ENCODE measurements at regions not wholly inside any gene's neighbourhood (a gene's known extent, or its start where the extent isn't known, plus 50 kb on each side); places are given as distances from the start of the nearest gene placed in this dataset.

DNA sequence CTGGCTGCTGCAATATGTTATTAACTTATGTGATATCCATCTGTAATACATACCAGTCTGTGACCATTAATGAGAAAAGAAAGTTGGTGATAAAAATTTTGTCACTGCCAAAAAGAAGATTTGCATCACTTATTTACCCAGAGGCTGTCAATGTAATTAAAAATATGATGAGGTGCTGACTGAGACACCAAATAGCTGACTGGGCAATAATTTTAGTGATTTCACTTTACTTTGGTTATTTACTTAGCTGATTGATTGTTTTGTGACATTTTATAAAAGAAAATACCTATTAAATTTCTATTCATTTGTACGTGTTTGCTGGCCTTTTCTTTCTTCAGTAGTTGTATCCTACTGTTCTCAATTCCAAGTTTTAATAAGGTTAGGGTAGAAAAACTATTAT, 139.2 kb downstream of the HLX start:
- no peaks in the 10 kb centered on the region for H3K4me1 Mint-ChIP-seq (ENCODE audit: unreplicated experiment)
- no peaks in the 10 kb centered on the region for H3K9me3 Mint-ChIP-seq
- H3K36me3 Mint-ChIP-seq: no peaks in the 10 kb centered on the region
- no peak overlapping the region for H3K27ac Mint-ChIP-seq
- TF ChIP-seq, protein P1, sequence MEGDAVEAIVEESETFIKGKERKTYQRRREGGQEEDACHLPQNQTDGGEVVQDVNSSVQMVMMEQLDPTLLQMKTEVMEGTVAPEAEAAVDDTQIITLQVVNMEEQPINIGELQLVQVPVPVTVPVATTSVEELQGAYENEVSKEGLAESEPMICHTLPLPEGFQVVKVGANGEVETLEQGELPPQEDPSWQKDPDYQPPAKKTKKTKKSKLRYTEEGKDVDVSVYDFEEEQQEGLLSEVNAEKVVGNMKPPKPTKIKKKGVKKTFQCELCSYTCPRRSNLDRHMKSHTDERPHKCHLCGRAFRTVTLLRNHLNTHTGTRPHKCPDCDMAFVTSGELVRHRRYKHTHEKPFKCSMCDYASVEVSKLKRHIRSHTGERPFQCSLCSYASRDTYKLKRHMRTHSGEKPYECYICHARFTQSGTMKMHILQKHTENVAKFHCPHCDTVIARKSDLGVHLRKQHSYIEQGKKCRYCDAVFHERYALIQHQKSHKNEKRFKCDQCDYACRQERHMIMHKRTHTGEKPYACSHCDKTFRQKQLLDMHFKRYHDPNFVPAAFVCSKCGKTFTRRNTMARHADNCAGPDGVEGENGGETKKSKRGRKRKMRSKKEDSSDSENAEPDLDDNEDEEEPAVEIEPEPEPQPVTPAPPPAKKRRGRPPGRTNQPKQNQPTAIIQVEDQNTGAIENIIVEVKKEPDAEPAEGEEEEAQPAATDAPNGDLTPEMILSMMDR (conservative IDR thresholded peaks at IDR 0.05): no peak
- no peak overlapping the region for H3K4me3 Mint-ChIP-seq
- H3K27me3 Mint-ChIP-seq: peaks cover 31% of the 10 kb centered on the region
- DNase-seq (ENCODE audit: extremely low spot score, unreplicated experiment): no peak

DNA sequence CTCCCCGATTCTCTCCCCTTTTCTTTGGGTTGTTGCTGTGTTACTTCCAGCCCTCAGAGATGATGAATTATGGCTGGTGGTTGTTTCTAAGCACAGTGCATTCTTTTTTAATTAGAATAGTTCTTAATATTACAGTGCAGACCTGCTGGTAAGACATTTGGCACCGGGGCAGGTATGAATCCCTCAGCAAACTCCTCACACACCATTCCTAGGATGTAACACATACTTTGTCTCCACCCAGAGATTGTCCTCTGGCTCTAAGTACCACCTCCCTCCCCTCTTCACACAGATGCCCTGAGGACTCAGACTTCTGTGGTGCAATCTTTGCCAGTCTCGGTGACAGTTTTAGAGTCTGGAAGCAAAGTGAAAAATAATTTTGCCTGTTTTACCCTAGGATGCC, 143.1 kb downstream of the HLX start:
- Mint-ChIP-seq H3K9me3 (no peaks in the 10 kb centered on the region), H3K27me3 (peaks cover 25% of the 10 kb centered on the region), H3K4me3 (no peak overlapping the region), H3K36me3 (no peaks in the 10 kb centered on the region), H3K4me1 (ENCODE audit: unreplicated experiment) (no peaks in the 10 kb centered on the region), H3K27ac (no peak overlapping the region)
- DNase-seq (ENCODE audit: extremely low spot score, unreplicated experiment): no peak
- TF ChIP-seq, protein P1 (conservative IDR thresholded peaks at IDR 0.05): no peak

DNA sequence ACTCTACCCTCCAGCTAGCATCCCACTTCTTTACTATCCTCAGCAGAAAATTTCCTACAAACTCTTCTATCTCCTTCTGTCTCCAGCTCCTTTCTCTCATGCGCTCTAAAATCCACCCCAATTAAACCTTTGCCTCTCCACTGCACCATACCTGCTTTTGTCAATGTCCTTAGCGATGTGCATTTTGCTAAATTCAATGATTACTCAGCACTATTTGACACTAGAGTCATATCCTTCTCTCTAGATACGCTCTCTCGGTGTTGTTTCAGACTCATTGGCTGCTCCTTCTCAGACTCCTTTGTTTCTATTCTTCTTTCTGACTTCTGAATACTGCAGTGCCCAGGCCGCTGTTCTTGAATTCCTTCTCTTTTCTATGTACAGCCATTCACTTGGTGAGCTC, 144.2 kb downstream of the HLX start:
- Mint-ChIP-seq H3K9me3 (no peaks in the 10 kb centered on the region), H3K27ac (no peak overlapping the region), H3K27me3 (peaks cover 28% of the 10 kb centered on the region), H3K4me3 (no peak overlapping the region), H3K4me1 (ENCODE audit: unreplicated experiment) (no peaks in the 10 kb centered on the region), H3K36me3 (no peaks in the 10 kb centered on the region)
- no peak for DNase-seq (ENCODE audit: extremely low spot score, unreplicated experiment)
- TF ChIP-seq, protein P1 (conservative IDR thresholded peaks at IDR 0.05): no peak

DNA sequence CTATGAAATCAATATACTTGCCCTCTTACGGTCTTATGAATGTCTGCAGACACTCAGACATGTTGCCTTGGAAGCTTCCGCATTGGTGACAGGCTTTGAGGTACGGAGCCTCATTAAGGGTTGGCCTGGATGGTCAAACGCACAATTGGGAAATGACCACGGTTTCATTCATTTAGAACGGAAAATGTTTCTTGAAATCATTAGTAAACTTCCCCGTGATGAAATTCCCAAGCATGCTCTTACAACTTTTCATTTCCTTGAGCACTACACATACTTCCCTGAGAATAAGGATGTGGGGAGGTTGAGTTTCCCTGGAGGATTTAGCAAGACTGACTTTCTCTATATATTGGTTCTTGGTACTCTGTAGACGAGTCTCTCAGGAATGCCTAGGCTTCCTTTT, 146.3 kb downstream of the HLX start:
- Mint-ChIP-seq H3K9me3 (no peaks in the 10 kb centered on the region), H3K4me3 (no peak overlapping the region), H3K4me1 (ENCODE audit: unreplicated experiment) (peaks cover 9% of the 10 kb centered on the region), H3K27ac (no peak overlapping the region), H3K36me3 (no peaks in the 10 kb centered on the region), H3K27me3 (peaks cover 28% of the 10 kb centered on the region)
- DNase-seq (ENCODE audit: extremely low spot score, unreplicated experiment): no peak
- TF ChIP-seq, protein P1 (conservative IDR thresholded peaks at IDR 0.05): no peak

DNA sequence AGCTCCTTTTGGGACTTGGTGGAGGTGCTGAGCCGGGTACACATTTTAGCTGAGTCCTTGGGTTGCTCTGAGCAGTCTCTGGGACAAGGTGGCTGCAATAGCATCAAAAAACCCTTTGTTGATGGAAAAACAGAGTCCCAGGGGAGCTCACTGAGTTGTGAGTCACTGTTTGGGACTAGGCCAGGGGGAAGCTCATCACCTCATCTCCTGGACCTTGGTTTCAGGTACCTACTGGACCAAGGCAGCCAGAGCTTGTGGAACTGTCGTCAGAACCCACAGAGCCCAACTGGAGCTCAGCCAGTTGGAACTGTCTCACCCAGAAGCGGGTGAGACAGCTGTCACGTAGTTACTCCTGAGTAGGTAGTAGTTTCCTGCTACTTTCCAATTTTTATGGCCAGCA, 146.7 kb downstream of the HLX start:
- TF ChIP-seq, protein P1 (conservative IDR thresholded peaks at IDR 0.05): no peak
- H3K4me3 Mint-ChIP-seq: no peak overlapping the region
- no peak for DNase-seq (ENCODE audit: extremely low spot score, unreplicated experiment)
- no peaks in the 10 kb centered on the region for H3K36me3 Mint-ChIP-seq
- H3K4me1 Mint-ChIP-seq (ENCODE audit: unreplicated experiment): peaks cover 10% of the 10 kb centered on the region
- peaks cover 24% of the 10 kb centered on the region for H3K27me3 Mint-ChIP-seq
- H3K9me3 Mint-ChIP-seq: no peaks in the 10 kb centered on the region
- no peak overlapping the region for H3K27ac Mint-ChIP-seq

Data from type B pancreatic cell (in vitro differentiated cells).